Neural crest cell (in vitro differentiated cells): ENCODE measurements at regions not wholly inside any gene's neighbourhood (a gene's known extent, or its start where the extent isn't known, plus 50 kb on each side); places are given as distances from the start of the nearest gene placed in this dataset.
A peak's percentile ranks its signal among the peaks of the same experiment; 100 is the strongest.

Source experiments
- DNase-seq: peaks from one replicate; pipeline ENCODE4 v3.0.0; 2021; ENCODE audit warnings: low read depth, mixed read lengths, low spot score
- H3K27ac Mint-ChIP-seq: one replicate; pipeline ENCODE4 v1.8.0; 2021; ENCODE audit warnings: mild to moderate bottlenecking, mixed read lengths; ENCODE audit not compliant: unreplicated experiment
- H3K27me3 Mint-ChIP-seq: 2 replicates; pipeline ENCODE4 v1.8.0; 2021; ENCODE audit warnings: low read depth, mild to moderate bottlenecking, mixed read lengths
- H3K36me3 Mint-ChIP-seq: 2 replicates; pipeline ENCODE4 v1.8.0; 2021; ENCODE audit warnings: low read depth, mild to moderate bottlenecking, mixed read lengths
- H3K4me1 Mint-ChIP-seq: 2 replicates; pipeline ENCODE4 v1.8.0; 2021; ENCODE audit warnings: mixed read lengths
- H3K4me3 Mint-ChIP-seq: one replicate; pipeline ENCODE4 v1.8.0; 2021; ENCODE audit warnings: mild to moderate bottlenecking, mixed read lengths
- H3K9me3 Mint-ChIP-seq: 2 replicates; pipeline ENCODE4 v1.8.0; 2021; ENCODE audit warnings: mixed read lengths
- CTCF ChIP-seq: fragments of 200-600 bp; sonication (generic); conservative IDR thresholded peaks from 2 replicates; pipeline ENCODE4 v1.5.0; 2021; ENCODE audit warnings: antibody characterized with exemption, mild to moderate bottlenecking

- peaks cover 84% of the 10 kb centered on the region for H3K4me1 Mint-ChIP-seq
- peak overlapping the region; percentile 100 for H3K27ac Mint-ChIP-seq
Observed at GRCh38 chr7:25754751-25755150, 397.2 kb upstream of the NFE2L3 start.

GRCh38 chr7:25756601-25757000 lies 395.4 kb upstream of the NFE2L3 start:
- Mint-ChIP-seq H3K36me3 (no peaks in the 10 kb centered on the region), H3K9me3 (peaks cover 7% of the 10 kb centered on the region), H3K4me1 (peaks cover 73% of the 10 kb centered on the region), H3K27me3 (no peaks in the 10 kb centered on the region), H3K4me3 (no peak overlapping the region), H3K27ac (no peak overlapping the region)
- no peak for DNase-seq
- no peak for TF ChIP-seq CTCF

More at GRCh38 chr7:25754751-25755150, 397.2 kb upstream of the NFE2L3 start:
- TF ChIP-seq CTCF: no peak
- Mint-ChIP-seq H3K4me3 (peak overlapping the region; percentile 6), H3K9me3 (peaks cover 3% of the 10 kb centered on the region), H3K27me3 (no peaks in the 10 kb centered on the region), H3K36me3 (no peaks in the 10 kb centered on the region)
- DNase-seq: no peak

GRCh38 chr7:25758559-25758958 lies 393.4 kb upstream of the NFE2L3 start:
- Mint-ChIP-seq H3K9me3 (peaks cover 7% of the 10 kb centered on the region), H3K27me3 (no peaks in the 10 kb centered on the region), H3K4me1 (peaks cover 59% of the 10 kb centered on the region), H3K36me3 (no peaks in the 10 kb centered on the region), H3K4me3 (no peak overlapping the region), H3K27ac (no peak overlapping the region)
- TF ChIP-seq CTCF: no peak
- no peak for DNase-seq

- TF ChIP-seq CTCF: no peak
- no peak for DNase-seq
- H3K36me3 Mint-ChIP-seq: no peaks in the 10 kb centered on the region
- H3K27me3 Mint-ChIP-seq: no peaks in the 10 kb centered on the region
- peaks cover 54% of the 10 kb centered on the region for H3K4me1 Mint-ChIP-seq
- H3K9me3 Mint-ChIP-seq: peaks cover 7% of the 10 kb centered on the region
- no peak overlapping the region for H3K4me3 Mint-ChIP-seq
- no peak overlapping the region for H3K27ac Mint-ChIP-seq
Observed at GRCh38 chr7:25759286-25759685, 392.7 kb upstream of the NFE2L3 start.

GRCh38 chr7:25759748-25760147 lies 392.2 kb upstream of the NFE2L3 start:
- no peak for TF ChIP-seq CTCF
- no peak for DNase-seq
- Mint-ChIP-seq H3K36me3 (no peaks in the 10 kb centered on the region), H3K4me3 (no peak overlapping the region), H3K27ac (no peak overlapping the region), H3K4me1 (peaks cover 49% of the 10 kb centered on the region), H3K9me3 (peaks cover 7% of the 10 kb centered on the region), H3K27me3 (no peaks in the 10 kb centered on the region)
